GM12865 (cell line): ENCODE measurements at regions not wholly inside any gene's neighbourhood (a gene's known extent, or its start where the extent isn't known, plus 50 kb on each side); places are given as distances from the start of the nearest gene placed in this dataset.

Source experiments
- DNase-seq: peaks from one replicate; pipeline ENCODE4 v3.0.0; 2010; ENCODE audit warnings: low read depth
- H3K4me3 ChIP-seq: 2 replicates; pipeline ENCODE4 v1.5.1; 2011; ENCODE audit warnings: mild to moderate bottlenecking, low read depth, low read length, control low read depth
- TF ChIP-seq, protein P1 (sequence below): IDR thresholded peaks from 2 replicates; pipeline ENCODE4 v1.5.1; 2011; ENCODE audit warnings: low read length, control low read depth, low read depth, inconsistent platforms; ENCODE audit not compliant: insufficient read depth; ENCODE audit errors: missing control alignments

DNA sequence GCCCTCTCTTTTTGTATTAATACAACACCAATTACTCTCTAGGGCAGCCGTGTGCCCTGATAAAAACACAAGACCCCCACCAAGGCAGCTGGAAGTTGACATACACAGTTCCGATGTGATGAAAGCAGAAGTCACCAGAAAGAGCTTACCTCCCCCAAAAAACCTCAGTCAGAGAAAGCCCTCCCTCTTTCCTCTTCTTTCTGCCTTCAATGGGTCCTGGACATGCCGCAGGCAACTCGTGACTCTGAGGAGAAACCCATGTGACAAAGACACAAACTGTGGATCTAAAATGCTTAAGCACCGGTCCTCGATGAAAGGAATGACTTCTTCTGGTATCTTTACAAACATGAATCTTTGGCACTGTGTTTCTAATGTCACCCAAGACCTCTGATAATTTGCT is 117.7 kb upstream of the CCDC28A start:
- DNase-seq, result no peak
- H3K4me3 ChIP-seq, result no peak overlapping the region
- TF ChIP-seq, protein P1, sequence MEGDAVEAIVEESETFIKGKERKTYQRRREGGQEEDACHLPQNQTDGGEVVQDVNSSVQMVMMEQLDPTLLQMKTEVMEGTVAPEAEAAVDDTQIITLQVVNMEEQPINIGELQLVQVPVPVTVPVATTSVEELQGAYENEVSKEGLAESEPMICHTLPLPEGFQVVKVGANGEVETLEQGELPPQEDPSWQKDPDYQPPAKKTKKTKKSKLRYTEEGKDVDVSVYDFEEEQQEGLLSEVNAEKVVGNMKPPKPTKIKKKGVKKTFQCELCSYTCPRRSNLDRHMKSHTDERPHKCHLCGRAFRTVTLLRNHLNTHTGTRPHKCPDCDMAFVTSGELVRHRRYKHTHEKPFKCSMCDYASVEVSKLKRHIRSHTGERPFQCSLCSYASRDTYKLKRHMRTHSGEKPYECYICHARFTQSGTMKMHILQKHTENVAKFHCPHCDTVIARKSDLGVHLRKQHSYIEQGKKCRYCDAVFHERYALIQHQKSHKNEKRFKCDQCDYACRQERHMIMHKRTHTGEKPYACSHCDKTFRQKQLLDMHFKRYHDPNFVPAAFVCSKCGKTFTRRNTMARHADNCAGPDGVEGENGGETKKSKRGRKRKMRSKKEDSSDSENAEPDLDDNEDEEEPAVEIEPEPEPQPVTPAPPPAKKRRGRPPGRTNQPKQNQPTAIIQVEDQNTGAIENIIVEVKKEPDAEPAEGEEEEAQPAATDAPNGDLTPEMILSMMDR, result no peak

DNA sequence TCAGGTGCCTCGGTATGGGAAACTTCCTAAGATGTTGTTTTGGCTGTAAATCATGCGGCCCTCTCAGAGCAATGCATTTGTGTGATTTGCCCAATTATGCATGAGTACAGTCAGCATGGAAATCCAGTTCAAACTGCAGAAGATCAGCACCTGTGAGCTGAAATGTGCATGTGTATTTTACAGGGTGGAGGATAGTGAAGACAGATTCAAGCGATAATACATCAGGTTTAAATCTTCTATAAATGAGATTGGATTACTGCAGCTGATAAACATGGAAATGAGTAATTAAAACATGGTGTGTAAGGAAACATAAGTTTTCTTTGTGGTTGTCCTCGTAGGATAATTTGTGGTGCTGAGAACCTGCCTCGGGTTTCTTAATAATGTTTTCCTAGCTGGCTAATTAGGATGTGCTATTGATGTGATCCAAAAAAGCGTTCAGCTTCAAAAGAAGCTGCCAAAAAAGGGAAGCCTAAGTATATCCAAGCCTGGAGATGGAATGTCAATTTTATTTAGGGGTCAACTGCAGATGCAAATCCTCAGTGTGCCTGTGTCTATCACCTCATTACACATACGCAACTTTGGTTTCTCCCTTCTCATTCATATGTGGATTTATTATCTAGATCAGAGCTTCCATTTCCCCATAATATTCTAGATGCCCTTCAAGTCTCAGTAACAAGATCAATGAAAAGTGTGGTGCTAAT is 117.1 kb upstream of the CCDC28A start:
- DNase-seq, result no peak
- TF ChIP-seq, protein P1, result no peak
- no peak overlapping the region for H3K4me3 ChIP-seq

DNA sequence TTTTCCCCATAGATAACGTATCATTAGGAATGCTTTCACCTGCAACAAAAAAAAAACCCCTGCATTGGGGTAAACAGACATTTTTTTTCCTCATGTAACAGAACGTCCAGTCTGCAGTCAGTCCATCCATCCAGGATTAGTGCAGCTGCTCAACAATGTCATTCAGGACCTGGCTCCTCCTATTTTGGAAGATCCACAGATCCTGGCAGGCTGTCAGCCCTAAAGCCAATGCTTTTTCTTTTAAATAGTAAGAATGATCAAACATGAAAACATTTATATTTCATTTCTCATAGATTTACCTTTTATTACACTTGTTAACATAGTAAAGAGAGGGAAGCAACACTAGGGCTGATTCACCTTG is 116.5 kb upstream of the CCDC28A start:
- TF ChIP-seq, protein P1, result no peak
- DNase-seq, result no peak
- H3K4me3 ChIP-seq, result no peak overlapping the region

DNA sequence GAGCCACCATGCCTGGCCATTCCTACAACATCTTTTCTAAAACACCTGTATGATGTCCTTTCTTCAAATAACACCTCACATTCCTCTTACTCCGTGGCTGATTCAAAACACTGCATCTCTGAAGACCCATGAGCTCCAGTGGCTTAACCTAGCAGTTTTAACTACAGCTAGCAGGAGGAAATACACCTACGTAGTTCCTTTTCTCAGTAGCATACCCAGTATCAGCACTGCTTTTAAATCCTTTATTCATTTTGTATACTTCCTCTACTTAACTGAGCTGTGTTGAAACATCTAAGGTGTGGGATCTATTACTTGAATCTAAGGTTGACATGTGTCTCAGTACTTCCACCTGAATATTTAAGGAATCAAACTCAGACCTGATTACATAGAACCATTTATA is 113.6 kb upstream of the CCDC28A start:
- H3K4me3 ChIP-seq, result no peak overlapping the region
- DNase-seq, result peak; percentile 8
- TF ChIP-seq, protein P1, result no peak

DNA sequence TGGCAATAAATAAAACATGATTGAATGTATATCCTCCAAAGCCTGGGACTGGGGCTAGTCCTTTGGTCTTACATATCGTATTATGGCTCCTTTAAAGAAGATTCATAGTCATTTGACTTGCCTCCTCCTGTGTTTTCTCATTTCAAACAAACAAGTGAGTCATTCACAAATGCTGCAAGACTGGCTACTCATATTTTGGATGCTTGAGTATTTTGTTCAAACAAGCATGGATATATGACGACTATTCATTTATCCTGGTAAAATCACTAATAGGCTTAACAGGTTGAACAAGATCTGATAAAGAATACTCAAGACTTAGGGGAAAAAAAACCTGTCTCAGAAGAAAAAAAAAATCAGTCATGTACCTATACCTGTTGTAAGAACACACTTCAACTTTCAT is 111.1 kb upstream of the CCDC28A start:
- no peak for DNase-seq

DNA sequence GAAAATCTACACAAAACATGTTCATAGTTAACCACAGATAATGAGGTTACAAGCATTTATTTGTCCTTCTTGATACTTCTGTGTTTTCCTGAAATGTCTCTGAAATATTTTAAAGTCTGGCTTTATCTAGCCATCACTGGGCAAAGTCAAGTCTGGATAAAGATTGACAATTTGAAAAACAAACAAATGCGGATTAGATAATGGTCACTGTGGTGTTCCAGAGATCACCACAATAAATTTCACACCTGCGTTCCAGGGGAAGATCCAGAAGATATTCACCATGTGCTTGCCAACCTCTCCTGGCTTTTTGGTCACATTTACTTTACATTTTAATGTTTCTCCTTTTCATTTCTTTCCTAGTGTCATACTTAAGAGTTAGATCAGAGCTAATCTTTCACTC is 109.7 kb upstream of the CCDC28A start:
- no peak for DNase-seq
- no peak overlapping the region for H3K4me3 ChIP-seq
- TF ChIP-seq, protein P1, result no peak

More for the DNA sequence above, 111.1 kb upstream of the CCDC28A start:
- H3K4me3 ChIP-seq, result no peak overlapping the region
- TF ChIP-seq, protein P1, result no peak

DNA sequence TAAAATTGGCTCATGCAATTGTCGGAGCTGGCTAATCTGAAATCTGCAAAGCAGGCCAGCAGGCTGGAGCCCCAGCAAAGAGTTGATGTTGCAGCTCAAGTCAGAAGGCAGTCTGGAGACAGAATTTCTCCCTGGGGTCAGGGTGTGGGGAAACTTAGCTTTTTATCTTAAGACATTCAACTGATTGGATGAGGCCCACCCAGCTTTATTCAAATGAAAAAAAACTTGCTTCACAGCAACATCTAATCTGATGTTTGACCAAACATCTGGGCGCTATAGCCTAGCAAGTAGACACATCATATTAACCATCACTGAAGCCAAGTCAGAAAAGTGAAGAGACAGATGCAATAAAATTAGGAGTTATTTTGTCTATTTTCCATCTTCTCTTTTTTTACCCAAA is 108.8 kb upstream of the CCDC28A start:
- TF ChIP-seq, protein P1, result no peak

More for the DNA sequence above, 108.8 kb upstream of the CCDC28A start:
- DNase-seq, result no peak
- H3K4me3 ChIP-seq, result no peak overlapping the region
